Aorta (tissue), 5 donors: ENCODE measurements at regions not wholly inside any gene's neighbourhood (a gene's known extent, or its start where the extent isn't known, plus 50 kb on each side); places are given as distances from the start of the nearest gene placed in this dataset.

Experiments used
- ATAC-seq: fragments of 200-7000 bp; cut with Tn5 transposase; one replicate; pipeline ENCODE4 v1.9.1; 2022; ENCODE audit warnings: moderate library complexity; ENCODE audit not compliant: low FRiP score
- DNase-seq, 2 donors: peaks; one replicate each; pipeline ENCODE4 v3.0.0-alpha.2; 2020
- H3K27ac ChIP-seq, 2 donors: one replicate each; pipeline ENCODE4 v1.5.1; 2013; ENCODE audit warnings: low read length in 2 of 2, mild to moderate bottlenecking in 2 of 2, moderate library complexity in 2 of 2, control low read depth in 1 of 2, inconsistent platforms in 1 of 2, low read depth in 1 of 2
- H3K27me3 ChIP-seq, 2 donors: one replicate each; pipeline ENCODE4 v1.6.1; 2013; ENCODE audit warnings: control low read depth in 1 of 2, low read length in 1 of 2, mild to moderate bottlenecking in 1 of 2, moderate library complexity in 1 of 2; ENCODE audit not compliant: insufficient read depth in 2 of 2, control insufficient read depth in 1 of 2
- H3K36me3 ChIP-seq, 2 donors: one replicate each; pipeline ENCODE4 v1.6.1; 2013; ENCODE audit warnings: control low read depth in 1 of 2, low read length in 1 of 2, mild to moderate bottlenecking in 1 of 2; ENCODE audit not compliant: insufficient read depth in 2 of 2, control insufficient read depth in 1 of 2
- H3K4me1 ChIP-seq, 2 donors: one replicate each; pipeline ENCODE4 v1.6.1; 2013; ENCODE audit warnings: low read length in 2 of 2, control low read depth in 1 of 2, mild to moderate bottlenecking in 1 of 2, moderate library complexity in 1 of 2; ENCODE audit not compliant: insufficient read depth in 2 of 2, control insufficient read depth in 1 of 2
- H3K4me3 ChIP-seq, 2 donors: one replicate each; pipeline ENCODE4 v1.5.1; 2013; ENCODE audit warnings: low read length in 2 of 2, control low read depth in 1 of 2, mild to moderate bottlenecking in 1 of 2
- H3K9me3 ChIP-seq: one replicate; pipeline ENCODE4 v1.6.1; 2013; ENCODE audit warnings: mild to moderate bottlenecking, low read length; ENCODE audit not compliant: control insufficient read depth
- WGBS, 2 donors: extraction: QIAGEN DNeasy Blood & Tissue Kit; methylation state at CpG; one replicate each; pipeline ENCODE4 v1.1.7; 2013; 5-methylcytosine and 5-hydroxymethylcytosine counted together
- intact Hi-C, 2 donors: fragments of 100-400 bp; cut with DNase I; formaldehyde crosslinking; loops; one replicate each; pipeline versions ENCODE4 v1.14.2 to v1.15.0; 2022
- donor health status: healthy with polysubstance abuse.
- donor health status: Bipolar disorder and iron deficiency.
- donor health status: DM: no; HTN: no; CAD: no.
- donor health status: DM: no; HTN: no; CAD: no.
- donor health status: DM: yes; HTN: yes; CAD: no.

GRCh38 chr2:239661334-239662312 lies 260.8 kb upstream of the HDAC4 start:
- Histone ChIP-seq H3K9me3 (no peaks in the 10 kb centered on the region), H3K36me3 (no peaks in the 10 kb centered on the region), H3K27ac (no peak overlapping the region), H3K4me3 (no peak overlapping the region), H3K27me3 (peaks cover 0 to 1% of the 10 kb centered on the region in 2 donors), H3K4me1 (no peaks in the 10 kb centered on the region)
- ATAC-seq = no peak
- DNase-seq = no peak
- 55 to 56% methylated on average over 15 of the region's 15 CpGs for WGBS, 2 donors
- intact Hi-C loops = no loop called here

- no peak overlapping the region for H3K27ac ChIP-seq
- no peak for ATAC-seq
Measured at GRCh38 chr2:239660390-239661230, 259.8 kb upstream of the HDAC4 start.

GRCh38 chr2:239657992-239658391 lies 257.2 kb upstream of the HDAC4 start:
- Histone ChIP-seq H3K4me1 (no peaks in the 10 kb centered on the region), H3K4me3 (no peak overlapping the region), H3K27me3 (peaks cover 0 to 1% of the 10 kb centered on the region in 2 donors), H3K36me3 (no peaks in the 10 kb centered on the region), H3K27ac (no peak overlapping the region), H3K9me3 (no peaks in the 10 kb centered on the region)
- 84 to 87% methylated on average over 6 of the region's 6 CpGs for WGBS, 2 donors
- ATAC-seq (no peak), DNase-seq (no peak)
- intact Hi-C loops = no loop called here

More at GRCh38 chr2:239660390-239661230, 259.8 kb upstream of the HDAC4 start:
- no peaks in the 10 kb centered on the region for H3K9me3 ChIP-seq
- 80% methylated on average over 24 of the region's 24 CpGs for WGBS, 2 donors
- H3K36me3 ChIP-seq = no peaks in the 10 kb centered on the region
- no peaks in the 10 kb centered on the region for H3K4me1 ChIP-seq
- no peak for DNase-seq
- peaks cover 0 to 1% of the 10 kb centered on the region in 2 donors for H3K27me3 ChIP-seq
- no peak overlapping the region for H3K4me3 ChIP-seq
- intact Hi-C loops = no loop called here

- Histone ChIP-seq H3K4me3 (no peak overlapping the region), H3K9me3 (no peaks in the 10 kb centered on the region), H3K27ac (no peak overlapping the region), H3K4me1 (no peaks in the 10 kb centered on the region), H3K36me3 (no peaks in the 10 kb centered on the region), H3K27me3 (peaks cover 0 to 1% of the 10 kb centered on the region in 2 donors)
- DNase-seq (no peak), ATAC-seq (no peak)
- intact Hi-C loops = no loop called here
- WGBS, 2 donors = 92 to 93% methylated on average over 2 of the region's 2 CpGs
Measured at GRCh38 chr2:239657236-239657635, 256.4 kb upstream of the HDAC4 start.

GRCh38 chr2:239654266-239654665 lies 253.4 kb upstream of the HDAC4 start:
- DNase-seq (no peak), ATAC-seq (no peak)
- H3K4me1 ChIP-seq = no peaks in the 10 kb centered on the region
- 59 to 67% methylated on average over 4 of the region's 4 CpGs for WGBS, 2 donors
- peaks cover 1% of the 10 kb centered on the region for H3K9me3 ChIP-seq
- H3K27ac ChIP-seq = no peak overlapping the region
- H3K27me3 ChIP-seq = no peaks in the 10 kb centered on the region
- intact Hi-C loops = no loop called here
- H3K4me3 ChIP-seq = no peak overlapping the region
- no peaks in the 10 kb centered on the region for H3K36me3 ChIP-seq

- Histone ChIP-seq H3K27ac (no peak overlapping the region), H3K4me1 (no peaks in the 10 kb centered on the region), H3K27me3 (no peaks in the 10 kb centered on the region), H3K9me3 (peaks cover 1% of the 10 kb centered on the region), H3K36me3 (no peaks in the 10 kb centered on the region), H3K4me3 (no peak overlapping the region)
- 79 to 89% methylated on average over 6 of the region's 6 CpGs for whole genome bisulfite sequencing, 2 donors
- ATAC-seq = no peak
- no peak for DNase-seq
- intact Hi-C loops = no loop called here
Measured at GRCh38 chr2:239651859-239652258, 251.0 kb upstream of the HDAC4 start.

GRCh38 chr2:239650674-239651073 lies 249.9 kb upstream of the HDAC4 start:
- H3K4me1 ChIP-seq = no peaks in the 10 kb centered on the region
- no peak overlapping the region for H3K4me3 ChIP-seq
- H3K27me3 ChIP-seq = no peaks in the 10 kb centered on the region
- intact Hi-C loops = no loop called here
- no peak for DNase-seq
- no peak for ATAC-seq
- no peak overlapping the region for H3K27ac ChIP-seq
- 77 to 78% methylated on average over 3 of the region's 3 CpGs for WGBS, 2 donors
- H3K9me3 ChIP-seq = peaks cover 1% of the 10 kb centered on the region
- H3K36me3 ChIP-seq = no peaks in the 10 kb centered on the region

GRCh38 chr2:239649309-239649708 lies 248.5 kb upstream of the HDAC4 start:
- ATAC-seq = no peak
- peaks cover 1% of the 10 kb centered on the region for H3K9me3 ChIP-seq
- 87 to 88% methylated on average over 3 of the region's 3 CpGs for WGBS, 2 donors
- H3K4me1 ChIP-seq = no peaks in the 10 kb centered on the region
- no peaks in the 10 kb centered on the region for H3K27me3 ChIP-seq
- no peak overlapping the region for H3K27ac ChIP-seq
- DNase-seq = no peak
- intact Hi-C loops = no loop called here
- no peaks in the 10 kb centered on the region for H3K36me3 ChIP-seq
- no peak overlapping the region for H3K4me3 ChIP-seq
